ENCODE measurements at regions not wholly inside any gene's neighbourhood (a gene's known extent, or its start where the extent isn't known, plus 50 kb on each side); places are given as distances from the start of the nearest gene placed in this dataset.

GRCh38 chr7:49074538-49074937, 150.2 kb downstream of the CDC14C start:
- no peak for TF ChIP-seq CTCF (IDR thresholded peaks at IDR 0.05; ENCODE audit: unreplicated experiment in 3 of 3)
- Mint-ChIP-seq H3K27ac (no peak overlapping the region), H3K4me3 (no peak overlapping the region)

GRCh38 chr7:49080896-49081475, 156.6 kb downstream of the CDC14C start:
- Mint-ChIP-seq H3K27me3 (ENCODE audit: low read depth) (no peaks in the 10 kb centered on the region), H3K36me3 (ENCODE audit: low read depth) (no peaks in the 10 kb centered on the region), H3K4me1 (no peaks in the 10 kb centered on the region), H3K4me3 (no peak overlapping the region), H3K9me3 (peaks cover 3% of the 10 kb centered on the region), H3K27ac (no peak overlapping the region)
- TF ChIP-seq CTCF (IDR thresholded peaks at IDR 0.05; ENCODE audit: unreplicated experiment in 3 of 3): no peak

More at GRCh38 chr7:49074538-49074937, 150.2 kb downstream of the CDC14C start:
- no peaks in the 10 kb centered on the region for H3K4me1 Mint-ChIP-seq
- no peaks in the 10 kb centered on the region for H3K36me3 Mint-ChIP-seq (ENCODE audit: low read depth)
- peaks cover 3% of the 10 kb centered on the region for H3K9me3 Mint-ChIP-seq
- no peaks in the 10 kb centered on the region for H3K27me3 Mint-ChIP-seq (ENCODE audit: low read depth)

GRCh38 chr7:49088017-49088416, 163.7 kb downstream of the CDC14C start:
- H3K4me3 Mint-ChIP-seq: no peak overlapping the region
- H3K4me1 Mint-ChIP-seq: no peaks in the 10 kb centered on the region

GRCh38 chr7:49089717-49090116, 165.4 kb downstream of the CDC14C start:
- TF ChIP-seq CTCF (IDR thresholded peaks at IDR 0.05; ENCODE audit: unreplicated experiment in 3 of 3): no peak
- Mint-ChIP-seq H3K4me3 (no peak overlapping the region), H3K4me1 (no peaks in the 10 kb centered on the region), H3K9me3 (no peaks in the 10 kb centered on the region), H3K27ac (no peak overlapping the region), H3K27me3 (ENCODE audit: low read depth) (no peaks in the 10 kb centered on the region), H3K36me3 (ENCODE audit: low read depth) (no peaks in the 10 kb centered on the region)

More at GRCh38 chr7:49088017-49088416, 163.7 kb downstream of the CDC14C start:
- no peaks in the 10 kb centered on the region for H3K36me3 Mint-ChIP-seq (ENCODE audit: low read depth)
- no peak for TF ChIP-seq CTCF (IDR thresholded peaks at IDR 0.05; ENCODE audit: unreplicated experiment in 3 of 3)
- H3K27ac Mint-ChIP-seq: no peak overlapping the region
- no peaks in the 10 kb centered on the region for H3K9me3 Mint-ChIP-seq
- no peaks in the 10 kb centered on the region for H3K27me3 Mint-ChIP-seq (ENCODE audit: low read depth)

GRCh38 chr7:49091089-49091488, 166.7 kb downstream of the CDC14C start:
- Mint-ChIP-seq H3K4me1 (no peaks in the 10 kb centered on the region), H3K27me3 (ENCODE audit: low read depth) (no peaks in the 10 kb centered on the region), H3K9me3 (no peaks in the 10 kb centered on the region), H3K36me3 (ENCODE audit: low read depth) (no peaks in the 10 kb centered on the region), H3K4me3 (no peak overlapping the region), H3K27ac (no peak overlapping the region)
- TF ChIP-seq CTCF (IDR thresholded peaks at IDR 0.05; ENCODE audit: unreplicated experiment in 3 of 3): no peak

DNA sequence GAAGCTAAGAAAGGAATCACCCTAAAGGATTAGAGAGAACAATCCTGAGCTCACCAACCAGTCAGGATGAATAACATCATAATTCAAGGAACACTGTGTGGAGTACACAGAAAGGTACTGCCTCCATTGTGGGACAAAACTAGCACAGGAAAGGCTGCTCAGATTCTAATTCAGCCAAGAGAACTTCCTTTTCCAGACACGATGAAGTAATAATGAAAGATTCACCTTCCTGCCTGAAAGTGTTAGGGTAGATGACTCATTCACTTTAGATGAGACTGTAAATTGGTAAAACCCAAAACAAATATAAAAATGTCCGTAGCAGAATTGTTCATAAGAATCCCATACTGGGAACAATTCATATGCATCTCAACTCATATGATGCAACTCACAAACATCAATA, 167.2 kb downstream of the CDC14C start:
- Mint-ChIP-seq H3K27ac (no peak overlapping the region), H3K9me3 (no peaks in the 10 kb centered on the region), H3K36me3 (ENCODE audit: low read depth) (no peaks in the 10 kb centered on the region), H3K4me1 (no peaks in the 10 kb centered on the region), H3K27me3 (ENCODE audit: low read depth) (no peaks in the 10 kb centered on the region), H3K4me3 (no peak overlapping the region)
- no peak for TF ChIP-seq CTCF (IDR thresholded peaks at IDR 0.05; ENCODE audit: unreplicated experiment in 3 of 3)

All from nephron (organoid).